Vagina (tissue), 2 donors: ENCODE measurements at regions not wholly inside any gene's neighbourhood (a gene's known extent, or its start where the extent isn't known, plus 50 kb on each side); places are given as distances from the start of the nearest gene placed in this dataset.
"Not testable (repeated sequence)": the region's sequence is repeated elsewhere in the genome, so short reads cannot be mapped to it uniquely, and the experiment has no call there.

ENCODE experiments used
- DNase-seq, 2 donors: peaks; one replicate each; pipeline ENCODE4 v3.0.0-alpha.2; 2017; ENCODE audit errors: extremely low spot score in 2 of 2
- H3K27ac ChIP-seq: fragments of 200-600 bp; sonication (generic); one replicate; pipeline ENCODE4 v1.5.1; 2019
- H3K27me3 ChIP-seq: fragments of 200-600 bp; sonication (generic); one replicate; pipeline ENCODE4 v1.5.1; 2019
- H3K36me3 ChIP-seq, 2 donors: fragments of 200-600 bp; sonication (generic); one replicate each; pipeline ENCODE4 v1.5.1; 2017 to 2019
- H3K4me1 ChIP-seq: fragments of 200-600 bp; sonication (generic); one replicate; pipeline ENCODE4 v1.5.1; 2019
- H3K4me3 ChIP-seq, 2 donors: fragments of 200-600 bp; sonication (generic); 1 replicate in 1 of 2; 2 replicates in 1 of 2; pipeline ENCODE4 v1.5.1; 2016 to 2019
- H3K9me3 ChIP-seq: fragments of 200-600 bp; sonication (generic); one replicate; pipeline ENCODE4 v1.5.1; 2019
- POLR2A ChIP-seq, 2 donors: fragments of 450-650 bp; IDR thresholded peaks; one replicate each; pipeline ENCODE4 v1.6.1; 2017; ENCODE audit warnings: antibody characterized with exemption in 2 of 2, mild to moderate bottlenecking in 2 of 2, moderate library complexity in 2 of 2
- POLR2AphosphoS5 ChIP-seq, 2 donors: sonication (generic); formaldehyde crosslinking; IDR thresholded peaks; one replicate each; pipeline ENCODE4 v1.9.0; 2017; ENCODE audit warnings: antibody characterized with exemption in 2 of 2, mild to moderate bottlenecking in 2 of 2, low read depth in 1 of 2; ENCODE audit not compliant: insufficient read depth in 1 of 2
- intact Hi-C: fragments of 100-400 bp; cut with DNase I; formaldehyde crosslinking; loops from one replicate; pipeline ENCODE4 v1.15.1; 2023
- TF ChIP-seq, protein P1 (sequence below), 3 experiments: fragments of 450-650 bp in 2 of 3; fragments of 200-600 bp in 1 of 3; sonication (generic) in 1 of 3; IDR thresholded peaks; one replicate each; pipeline ENCODE4 v1.5.1; 2017 to 2019; ENCODE audit warnings: antibody characterized with exemption in 3 of 3, mild to moderate bottlenecking in 2 of 3, moderate library complexity in 2 of 3

DNA sequence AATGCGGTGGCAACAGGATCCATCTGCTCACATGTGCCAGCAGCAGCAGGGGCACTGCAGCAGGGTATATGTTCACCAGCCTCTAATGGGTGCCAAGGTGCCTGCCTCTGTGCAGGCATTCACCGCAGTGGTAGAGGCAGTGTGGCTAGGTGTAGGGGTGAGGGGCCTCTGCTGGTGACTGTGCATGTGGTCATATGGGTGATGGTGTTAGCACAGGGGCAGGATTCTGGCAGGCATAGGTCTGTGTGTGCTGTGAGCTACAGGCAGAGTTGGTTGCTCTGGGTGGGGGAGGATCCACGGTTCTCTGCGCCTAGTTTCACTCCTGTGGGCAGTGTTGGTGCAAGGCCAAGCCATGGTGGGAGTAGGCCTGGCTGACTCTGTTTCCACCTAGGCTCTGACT is 566.5 kb upstream of the GNPDA2 start:
- no peaks in the 10 kb centered on the region for H3K36me3 ChIP-seq
- TF ChIP-seq POLR2AphosphoS5 (IDR thresholded peaks at IDR 0.05; ENCODE audit: insufficient read depth in 1 of 2, low read depth in 1 of 2) (no peak), POLR2A (IDR thresholded peaks at IDR 0.05) (no peak)
- TF ChIP-seq, protein P1, sequence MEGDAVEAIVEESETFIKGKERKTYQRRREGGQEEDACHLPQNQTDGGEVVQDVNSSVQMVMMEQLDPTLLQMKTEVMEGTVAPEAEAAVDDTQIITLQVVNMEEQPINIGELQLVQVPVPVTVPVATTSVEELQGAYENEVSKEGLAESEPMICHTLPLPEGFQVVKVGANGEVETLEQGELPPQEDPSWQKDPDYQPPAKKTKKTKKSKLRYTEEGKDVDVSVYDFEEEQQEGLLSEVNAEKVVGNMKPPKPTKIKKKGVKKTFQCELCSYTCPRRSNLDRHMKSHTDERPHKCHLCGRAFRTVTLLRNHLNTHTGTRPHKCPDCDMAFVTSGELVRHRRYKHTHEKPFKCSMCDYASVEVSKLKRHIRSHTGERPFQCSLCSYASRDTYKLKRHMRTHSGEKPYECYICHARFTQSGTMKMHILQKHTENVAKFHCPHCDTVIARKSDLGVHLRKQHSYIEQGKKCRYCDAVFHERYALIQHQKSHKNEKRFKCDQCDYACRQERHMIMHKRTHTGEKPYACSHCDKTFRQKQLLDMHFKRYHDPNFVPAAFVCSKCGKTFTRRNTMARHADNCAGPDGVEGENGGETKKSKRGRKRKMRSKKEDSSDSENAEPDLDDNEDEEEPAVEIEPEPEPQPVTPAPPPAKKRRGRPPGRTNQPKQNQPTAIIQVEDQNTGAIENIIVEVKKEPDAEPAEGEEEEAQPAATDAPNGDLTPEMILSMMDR (IDR thresholded peaks at IDR 0.05), result no peak

DNA sequence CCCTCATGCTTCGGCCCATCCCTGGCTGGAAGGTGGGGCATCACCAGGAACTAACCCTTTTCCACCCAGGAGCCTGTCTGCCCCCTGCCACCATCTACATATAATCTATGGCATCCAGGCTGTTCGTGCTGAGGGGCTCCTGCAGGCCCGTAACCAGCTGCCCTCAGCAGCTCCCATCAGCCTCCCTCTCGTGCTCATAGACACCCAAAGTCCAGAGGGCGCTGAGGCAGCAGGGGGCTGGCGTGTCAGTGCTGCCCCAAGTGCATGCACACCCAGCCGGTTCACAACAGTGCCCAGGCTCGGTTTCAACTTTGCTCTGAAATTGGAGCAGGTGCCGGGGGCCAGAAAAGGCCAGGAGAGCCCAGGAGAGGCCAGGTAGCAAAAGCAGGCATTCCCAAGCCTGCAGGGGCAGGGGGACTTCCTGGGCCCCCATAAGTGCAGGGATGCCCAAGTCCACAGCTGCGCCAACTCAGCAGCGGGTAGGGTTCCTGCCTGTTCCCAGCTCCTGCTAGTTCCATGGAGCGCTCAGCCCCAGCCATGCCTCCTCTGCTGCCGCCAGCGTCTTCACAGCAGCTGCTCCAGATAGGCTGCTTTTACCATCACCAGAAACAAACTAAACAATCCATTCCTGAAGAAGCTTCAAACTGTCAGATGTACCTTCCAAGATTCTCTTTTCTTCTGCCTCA is 558.2 kb upstream of the GNPDA2 start:
- Histone ChIP-seq H3K4me3 (no peak overlapping the region), H3K27me3 (no peaks in the 10 kb centered on the region), H3K27ac (no peak overlapping the region), H3K4me1 (no peaks in the 10 kb centered on the region), H3K36me3 (no peaks in the 10 kb centered on the region), H3K9me3 (no peaks in the 10 kb centered on the region)
- no peak for DNase-seq
- TF ChIP-seq POLR2A (IDR thresholded peaks at IDR 0.05) (no peak), POLR2AphosphoS5 (IDR thresholded peaks at IDR 0.05; ENCODE audit: insufficient read depth in 1 of 2, low read depth in 1 of 2) (no peak)
- intact Hi-C loops, result no loop called here

More for the DNA sequence above, 566.5 kb upstream of the GNPDA2 start:
- intact Hi-C loops, result no loop called here
- H3K4me1 ChIP-seq, result no peaks in the 10 kb centered on the region
- DNase-seq, result no peak
- no peak overlapping the region for H3K4me3 ChIP-seq
- H3K27ac ChIP-seq, result no peak overlapping the region
- no peaks in the 10 kb centered on the region for H3K27me3 ChIP-seq
- no peaks in the 10 kb centered on the region for H3K9me3 ChIP-seq

DNA sequence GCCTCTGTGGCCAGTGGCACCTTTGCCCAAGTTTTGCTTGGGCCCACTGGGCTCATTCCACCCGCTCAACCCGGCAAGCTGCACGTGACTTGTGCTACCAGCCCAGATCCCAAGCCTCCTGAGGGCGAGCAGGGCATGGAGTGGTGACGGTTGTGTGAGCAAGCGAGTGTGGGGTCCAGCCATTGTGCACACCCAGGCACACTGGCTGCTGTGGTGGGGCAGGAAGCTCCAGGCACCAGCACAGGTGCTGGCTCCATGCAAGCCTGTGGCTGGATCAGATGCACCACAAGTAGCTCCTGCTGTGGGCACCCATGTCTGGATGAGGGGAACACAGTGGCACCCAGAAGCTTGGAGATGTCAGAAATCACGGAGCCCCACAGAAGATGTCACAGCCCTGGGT is 557.0 kb upstream of the GNPDA2 start:
- H3K27me3 ChIP-seq, result no peaks in the 10 kb centered on the region
- no peak overlapping the region for H3K27ac ChIP-seq
- no peak for TF ChIP-seq POLR2AphosphoS5 (IDR thresholded peaks at IDR 0.05; ENCODE audit: insufficient read depth in 1 of 2, low read depth in 1 of 2)
- TF ChIP-seq, protein P1 (IDR thresholded peaks at IDR 0.05), result no peak
- no peak for TF ChIP-seq POLR2A (IDR thresholded peaks at IDR 0.05)
- no peak for DNase-seq
- H3K4me1 ChIP-seq, result no peaks in the 10 kb centered on the region
- intact Hi-C loops, result no loop called here
- H3K9me3 ChIP-seq, result no peaks in the 10 kb centered on the region
- no peak overlapping the region for H3K4me3 ChIP-seq
- no peaks in the 10 kb centered on the region for H3K36me3 ChIP-seq

DNA sequence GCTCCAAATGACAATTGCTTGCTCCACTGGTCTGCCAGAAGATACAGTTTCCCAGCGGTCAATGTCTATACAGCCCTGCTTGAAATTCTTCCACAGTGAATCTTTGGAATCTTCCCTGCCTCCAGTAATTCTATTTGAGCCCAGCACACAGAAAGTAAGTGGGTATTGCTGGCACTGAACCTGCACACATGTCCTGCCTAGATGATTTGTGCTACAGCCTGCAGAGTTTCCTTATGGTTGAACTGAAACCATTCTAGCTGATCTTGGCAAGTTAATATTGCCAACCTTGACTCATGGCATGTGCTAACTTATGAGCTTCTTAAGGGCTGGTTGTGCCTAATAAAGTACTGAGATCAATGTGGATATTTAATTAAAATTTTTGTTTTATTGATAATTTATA is 553.8 kb upstream of the GNPDA2 start:
- no peak for DNase-seq
- Histone ChIP-seq H3K4me1 (no peaks in the 10 kb centered on the region), H3K27ac (no peak overlapping the region), H3K27me3 (no peaks in the 10 kb centered on the region), H3K4me3 (no peak overlapping the region), H3K36me3 (no peaks in the 10 kb centered on the region), H3K9me3 (no peaks in the 10 kb centered on the region)
- intact Hi-C loops, result no loop called here
- TF ChIP-seq POLR2A (IDR thresholded peaks at IDR 0.05), result no peak
- TF ChIP-seq, protein P1 (IDR thresholded peaks at IDR 0.05), result no peak
- no peak for TF ChIP-seq POLR2AphosphoS5 (IDR thresholded peaks at IDR 0.05; ENCODE audit: insufficient read depth in 1 of 2, low read depth in 1 of 2)

DNA sequence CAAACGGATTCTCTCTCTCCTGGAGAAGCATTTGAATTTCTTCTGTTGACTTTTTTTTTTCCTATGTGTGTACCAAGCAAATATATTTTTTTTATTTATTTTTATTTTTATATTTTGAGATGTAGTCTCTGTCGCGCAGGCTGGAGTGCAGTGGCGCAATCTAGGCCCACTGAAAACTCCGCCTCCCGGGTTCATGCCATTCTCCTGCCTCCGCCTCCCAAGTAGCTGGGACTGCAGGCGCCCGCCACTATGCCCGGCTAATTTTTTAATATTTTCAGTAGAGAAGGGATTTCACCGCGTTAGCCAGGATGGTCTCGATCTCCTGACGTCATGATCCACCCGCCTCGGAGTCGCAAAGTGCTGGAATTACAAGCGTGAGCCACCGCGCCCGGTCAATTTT is 549.5 kb upstream of the GNPDA2 start:
- Histone ChIP-seq H3K36me3 (no peaks in the 10 kb centered on the region), H3K4me3 (no peak overlapping the region), H3K27me3 (no peaks in the 10 kb centered on the region), H3K4me1 (no peaks in the 10 kb centered on the region), H3K27ac (no peak overlapping the region), H3K9me3 (no peaks in the 10 kb centered on the region)
- TF ChIP-seq POLR2AphosphoS5 (IDR thresholded peaks at IDR 0.05; ENCODE audit: insufficient read depth in 1 of 2, low read depth in 1 of 2) (no peak), POLR2A (IDR thresholded peaks at IDR 0.05) (no peak)
- TF ChIP-seq, protein P1 (IDR thresholded peaks at IDR 0.05), result no peak
- intact Hi-C loops, result no loop called here
- no peak for DNase-seq

DNA sequence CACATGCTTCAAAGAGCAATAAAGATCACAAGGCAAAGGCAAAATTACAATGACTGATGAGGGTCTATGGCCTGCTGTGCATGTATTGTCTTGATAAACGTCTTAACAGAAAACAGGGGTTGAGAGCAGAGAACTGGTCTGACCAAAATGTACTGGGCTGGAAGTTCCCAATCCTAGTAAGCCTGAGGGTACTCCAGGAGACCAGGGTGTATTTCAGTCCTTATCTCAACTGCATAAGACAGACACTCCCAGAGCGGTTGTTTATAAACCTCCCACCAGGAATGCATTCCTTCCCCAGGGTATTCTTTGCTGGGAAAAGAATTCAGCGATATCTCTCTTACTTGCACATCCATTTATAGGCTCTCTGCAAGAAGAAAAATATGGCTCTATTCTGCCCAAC is 521.8 kb upstream of the GNPDA2 start:
- H3K36me3 ChIP-seq, H3K9me3 ChIP-seq, H3K4me3 ChIP-seq, H3K27ac ChIP-seq, DNase-seq, H3K27me3 ChIP-seq, intact Hi-C loops, H3K4me1 ChIP-seq: not testable (repeated sequence)
